GM12878 (cell line): ENCODE measurements at regions not wholly inside any gene's neighbourhood (a gene's known extent, or its start where the extent isn't known, plus 50 kb on each side); places are given as distances from the start of the nearest gene placed in this dataset.

Experiments
- ATAC-seq: fragments of 200-7000 bp; cut with Tn5 transposase; 3 replicates; pipeline ENCODE4 v1.9.1; 2020; ENCODE audit warnings: mild to moderate bottlenecking, moderate library complexity
- BruUV-seq: library from RNA; stranded (reverse); fragments of 400-500 nt; replicated peaks from 2 replicates; lab custom pipeline; 2021; lab: Mats Ljungman, UMichigan
- CTCF ChIA-PET: fragments of 300-600 bp; sonication (Branson Sonifier 250); formaldehyde crosslinking; extraction: SDS; loops from one replicate; lab custom pipeline; 2021; ENCODE audit warnings: inconsistent platforms; lab: Yijun Ruan, JAX
- POLR2A ChIA-PET: fragments of 350-600 bp; formaldehyde crosslinking; extraction: SDS; loops from one replicate; lab custom pipeline; 2021; ENCODE audit warnings: inconsistent platforms; lab: Charles Lee
- RAD21 ChIA-PET: fragments of 300-600 bp; sonication (Branson Sonifier 250); formaldehyde crosslinking; loops from one replicate; lab custom pipeline; 2023; ENCODE audit warnings: antibody characterized with exemption; ENCODE audit not compliant: unreplicated experiment; lab: Charles Lee
- SMC1A ChIA-PET: fragments of 300-600 bp; sonication (Branson Sonifier 250); formaldehyde crosslinking; loops from one replicate; lab custom pipeline; 2023; ENCODE audit not compliant: unreplicated experiment, uncharacterized antibody; lab: Charles Lee
- DNase-seq: peaks from one replicate; pipeline ENCODE4 v3.0.0-alpha.2; 2011; ENCODE audit warnings: low read depth, low spot score
- FAIRE-seq: peaks from 3 replicates; lab custom pipeline; 2011; peaks lifted over from hg19 to GRCh38; lab: Jason Lieb, UNC
- H2AFZ ChIP-seq: 2 replicates; pipeline ENCODE4 v1.6.0; 2011; ENCODE audit warnings: low read depth, low read length, control low read depth; ENCODE audit not compliant: control insufficient read depth
- H3K27ac ChIP-seq: 2 replicates; pipeline ENCODE4 v1.5.1; 2011; ENCODE audit warnings: control low read depth; ENCODE audit not compliant: control insufficient read depth, insufficient read depth
- H3K27me3 ChIP-seq, 2 experiments: replicated peaks in 1 of 2; 2 replicates each; pipeline versions ENCODE4 v1.6.0 to v1.6.1; 2011; ENCODE audit warnings: low read length in 1 of 2; ENCODE audit not compliant: control insufficient read depth in 2 of 2, insufficient read depth in 2 of 2
- H3K36me3 ChIP-seq, 2 experiments: 2 replicates each; pipeline ENCODE4 v1.5.1; 2011; ENCODE audit warnings: low read length in 1 of 2; ENCODE audit not compliant: control insufficient read depth in 2 of 2, insufficient read depth in 2 of 2
- H3K4me1 ChIP-seq: 2 replicates; pipeline ENCODE4 v1.6.1; 2011; ENCODE audit warnings: mild to moderate bottlenecking, low read length, moderate library complexity, mixed read lengths; ENCODE audit not compliant: control insufficient read depth, insufficient read depth
- H3K4me2 ChIP-seq: 2 replicates; pipeline ENCODE4 v1.6.0; 2011; ENCODE audit warnings: control low read depth; ENCODE audit not compliant: control insufficient read depth, insufficient read depth
- H3K4me3 ChIP-seq: fragments of 200-600 bp; sonication (generic); 2 replicates; pipeline ENCODE4 v1.5.1; 2016
- H3K79me2 ChIP-seq: 2 replicates; pipeline ENCODE4 v1.6.0; 2011; ENCODE audit warnings: low read length; ENCODE audit not compliant: control insufficient read depth, insufficient read depth
- H3K9ac ChIP-seq: 2 replicates; pipeline ENCODE4 v1.8.0; 2011; ENCODE audit warnings: low read length, control low read depth, mixed read lengths; ENCODE audit not compliant: control insufficient read depth, insufficient read depth
- H3K9me3 ChIP-seq: replicated peaks from 3 replicates; pipeline ENCODE4 v1.5.1; 2011; ENCODE audit warnings: mild to moderate bottlenecking, low read length; ENCODE audit not compliant: control insufficient read depth, insufficient read depth
- H4K20me1 ChIP-seq: 2 replicates; pipeline ENCODE4 v1.6.0; 2011; ENCODE audit not compliant: control insufficient read depth, insufficient read depth
- CBFB ChIP-seq: IDR thresholded peaks from 2 replicates; pipeline ENCODE4 v1.6.1; 2016; ENCODE audit warnings: antibody characterized with exemption, low read depth
- HDAC6 ChIP-seq: fragments of 200-600 bp; sonication (generic); IDR thresholded peaks from one replicate; pipeline ENCODE4 v1.8.0; 2017; ENCODE audit warnings: antibody characterized with exemption; ENCODE audit not compliant: unreplicated experiment
- HDGF ChIP-seq: fragments of 450-650 bp; IDR thresholded peaks from 2 replicates; pipeline ENCODE4 v1.6.1; 2016; ENCODE audit warnings: antibody characterized with exemption
- IRF3 ChIP-seq: fragments of 450-650 bp; IDR thresholded peaks from 2 replicates; pipeline ENCODE4 v1.6.1; 2014; ENCODE audit warnings: mild to moderate bottlenecking
- KAT2A ChIP-seq: conservative IDR thresholded peaks from 2 replicates; pipeline ENCODE4 v1.6.1; 2011; ENCODE audit warnings: low read depth, low read length; ENCODE audit not compliant: control insufficient read depth
- MTA2 ChIP-seq: fragments of 450-650 bp; IDR thresholded peaks from 2 replicates; pipeline ENCODE4 v1.6.1; 2016; ENCODE audit warnings: low read depth, mild to moderate bottlenecking, moderate library complexity
- NFXL1 ChIP-seq: fragments of 450-650 bp; IDR thresholded peaks from 2 replicates; pipeline ENCODE4 v1.6.1; 2017; ENCODE audit warnings: antibody characterized with exemption, mild to moderate bottlenecking, borderline replicate concordance
- NRF1 ChIP-seq: conservative IDR thresholded peaks from 2 replicates; pipeline ENCODE4 v1.6.1; 2011; ENCODE audit warnings: mild to moderate bottlenecking, low read depth, low read length, improper control_type of control experiment
- USF2 ChIP-seq: IDR thresholded peaks from 2 replicates; pipeline ENCODE4 v1.6.1; 2011; ENCODE audit warnings: low read depth, low read length, improper control_type of control experiment, borderline replicate concordance
- WGBS: methylation state at CpG from one replicate; pipeline ENCODE4 v1.1.6; 2016; ENCODE audit warnings: low lambda C conversion rate; ENCODE audit not compliant: insufficient replicate concordance, insufficient coverage; ENCODE audit errors: missing lambda C conversion rate; 5-methylcytosine and 5-hydroxymethylcytosine counted together
- in situ Hi-C: fragments of 300-500 bp; cut with MboI; formaldehyde crosslinking; loops from 9 replicates; pipeline ENCODE4 v1.14.3; 2018; ENCODE audit warnings: mixed read lengths
- intact Hi-C: fragments of 100-400 bp; cut with micrococcal nuclease; formaldehyde crosslinking; loops from one replicate; pipeline ENCODE4 v1.14.2; 2022; ENCODE audit not compliant: unreplicated experiment

DNA sequence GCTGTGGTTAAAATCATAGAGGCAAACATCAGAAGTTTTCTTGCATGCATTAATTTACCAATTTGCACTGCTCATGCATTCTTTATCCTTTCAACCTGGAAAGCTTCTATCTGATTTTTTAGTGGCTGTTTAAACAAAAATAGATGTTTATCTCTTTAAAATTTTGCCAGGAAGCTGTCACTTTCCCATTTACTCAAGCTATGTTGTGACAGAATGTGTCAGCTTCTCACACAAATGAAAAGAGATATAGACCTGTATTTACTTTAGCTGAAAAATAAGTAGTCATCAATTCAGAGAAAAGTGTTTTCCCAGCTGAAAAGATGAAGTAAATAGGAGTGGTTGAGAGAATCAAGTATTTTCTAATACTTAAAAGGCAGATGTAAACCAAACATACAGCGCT lies 872.8 kb downstream of the DACH1 start:
- Histone ChIP-seq H3K79me2 (no peaks in the 10 kb centered on the region), H3K27me3 (no peaks in the 10 kb centered on the region), H2AFZ (no peak overlapping the region), H3K27ac (no peak overlapping the region), H3K9me3 (no peaks in the 10 kb centered on the region), H3K9ac (no peak overlapping the region), H3K4me3 (no peak overlapping the region), H4K20me1 (no peaks in the 10 kb centered on the region), H3K4me1 (no peaks in the 10 kb centered on the region), H3K36me3 (no peaks in the 10 kb centered on the region), H3K4me2 (no peak overlapping the region)
- no peak for ATAC-seq
- WGBS = 0% methylated on average over 1 of the region's 1 CpG
- CTCF ChIA-PET = no interaction called here
- RAD21 ChIA-PET = no interaction called here
- SMC1A ChIA-PET = no interaction called here
- POLR2A ChIA-PET = no interaction called here
- TF ChIP-seq CBFB = no peak
- TF ChIP-seq KAT2A = no peak
- no peak for TF ChIP-seq HDAC6
- TF ChIP-seq USF2 = no peak
- no peak for TF ChIP-seq MTA2
- no peak for TF ChIP-seq NRF1
- no peak for TF ChIP-seq HDGF
- no peak for TF ChIP-seq IRF3
- FAIRE-seq = no peak
- intact Hi-C loops = no loop called here
- BruUV-seq = no TSS peak
- in situ Hi-C loops = no loop called here
- no peak for DNase-seq

DNA sequence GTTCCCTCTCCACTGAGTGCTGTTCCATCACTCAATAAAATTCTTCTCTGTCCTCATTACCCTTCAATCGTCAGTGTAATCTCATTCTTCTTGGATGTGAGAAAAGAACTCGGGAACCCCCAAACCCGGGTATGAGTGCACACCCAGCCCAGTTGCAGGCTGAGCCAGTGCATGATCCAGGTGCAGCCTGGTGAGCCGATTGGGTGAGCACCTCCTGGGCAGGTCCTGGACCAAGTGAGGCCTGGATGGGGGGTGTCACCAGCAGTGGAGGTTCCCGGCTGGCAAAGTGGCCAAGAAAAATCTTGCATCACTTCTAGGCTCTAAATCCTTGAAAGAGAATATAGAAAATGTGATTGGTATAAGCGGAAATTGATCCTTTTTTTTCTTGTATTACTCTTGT lies 878.8 kb upstream of the KLHL1 start:
- Histone ChIP-seq H3K9me3 (no peaks in the 10 kb centered on the region), H2AFZ (no peak overlapping the region), H3K4me2 (no peak overlapping the region), H3K27me3 (no peaks in the 10 kb centered on the region), H3K79me2 (no peaks in the 10 kb centered on the region), H3K9ac (no peak overlapping the region), H3K36me3 (no peaks in the 10 kb centered on the region), H3K4me1 (no peaks in the 10 kb centered on the region), H3K4me3 (no peak overlapping the region), H3K27ac (no peak overlapping the region), H4K20me1 (no peaks in the 10 kb centered on the region)
- 0% methylated on average over 6 of the region's 6 CpGs for WGBS
- CTCF ChIA-PET = no interaction called here
- SMC1A ChIA-PET = no interaction called here
- RAD21 ChIA-PET = no interaction called here
- POLR2A ChIA-PET = no interaction called here
- BruUV-seq = no TSS peak
- no peak for ATAC-seq
- no peak for TF ChIP-seq NFXL1
- no peak for DNase-seq
- no peak for FAIRE-seq
- intact Hi-C loops = no loop called here
- in situ Hi-C loops = no loop called here
